B cell (primary cell): ENCODE measurements at regions not wholly inside any gene's neighbourhood (a gene's known extent, or its start where the extent isn't known, plus 50 kb on each side); places are given as distances from the start of the nearest gene placed in this dataset.

Source experiments
- ATAC-seq: fragments of 200-7000 bp; cut with Tn5 transposase; one replicate; pipeline ENCODE4 v1.10.0; 2021; ENCODE audit warnings: low read depth, mild to moderate bottlenecking, moderate number of reproducible peaks, moderate library complexity
- CTCF ChIA-PET: fragments of 350-600 bp; sonication (Branson Sonifier 250); formaldehyde crosslinking; loops from one replicate; lab custom pipeline; 2021; ENCODE audit warnings: antibody characterized with exemption, inconsistent platforms; lab: Charles Lee
- POLR2A ChIA-PET: fragments of 350-600 bp; sonication (Branson Sonifier 250); formaldehyde crosslinking; loops from one replicate; lab custom pipeline; 2021; ENCODE audit warnings: antibody characterized with exemption; lab: Charles Lee
- DNase-seq: peaks from one replicate; pipeline ENCODE4 v3.0.0; 2013
- H2AFZ ChIP-seq: 2 replicates; pipeline ENCODE4 v1.6.1; 2012; ENCODE audit warnings: mild to moderate bottlenecking, low read depth, low read length; ENCODE audit not compliant: insufficient read depth, poor library complexity, severe bottlenecking
- H3K27ac ChIP-seq, 2 donors: 1 replicate in 1 of 2; 2 replicates in 1 of 2; pipeline ENCODE4 v1.5.1; 2012 to 2013; ENCODE audit warnings: low read length in 2 of 2, mild to moderate bottlenecking in 2 of 2, moderate library complexity in 1 of 2
- H3K27me3 ChIP-seq, 4 experiments: fragments of 200-600 bp in 1 of 4; sonication (generic) in 1 of 4; replicated peaks in 1 of 4; 1 replicate in 2 of 4; 2 replicates in 2 of 4; pipeline versions ENCODE4 v1.6.1 to v1.7.0; 2013 to 2016; ENCODE audit warnings: low read length in 3 of 4, mild to moderate bottlenecking in 2 of 4, mixed read lengths in 1 of 4, moderate library complexity in 1 of 4; ENCODE audit not compliant: insufficient read depth in 4 of 4, control insufficient read depth in 3 of 4; ENCODE audit errors: control extremely low read depth in 1 of 4
- H3K36me3 ChIP-seq, 2 experiments: replicated peaks in 1 of 2; 1 replicate in 1 of 2; 2 replicates in 1 of 2; pipeline versions ENCODE4 v1.6.1 to v1.7.1; 2013; ENCODE audit warnings: low read length in 1 of 2; ENCODE audit not compliant: insufficient read depth in 2 of 2, control insufficient read depth in 1 of 2; ENCODE audit errors: control extremely low read depth in 1 of 2, extremely low read depth in 1 of 2
- H3K4me1 ChIP-seq, 2 donors: fragments of 200-600 bp in 1 of 2; sonication (generic) in 1 of 2; 1 replicate in 1 of 2; 2 replicates in 1 of 2; pipeline versions ENCODE4 v1.5.1 to v1.6.1; 2013 to 2017; ENCODE audit warnings: low read length in 2 of 2; ENCODE audit not compliant: control insufficient read depth in 2 of 2, insufficient read depth in 2 of 2
- H3K4me2 ChIP-seq: replicated peaks from 2 replicates; pipeline ENCODE3; 2012; ENCODE audit warnings: mild to moderate bottlenecking, low read depth, low read length; ENCODE audit not compliant: poor library complexity, severe bottlenecking
- H3K4me3 ChIP-seq, 5 experiments: fragments of 200-600 bp in 1 of 5; sonication (generic) in 1 of 5; 1 replicate in 3 of 5; 2 replicates in 2 of 5; pipeline versions ENCODE4 v1.5.1 to v1.7.0; 2011 to 2016; ENCODE audit warnings: low read length in 4 of 5, mild to moderate bottlenecking in 4 of 5, low read depth in 2 of 5, control low read depth in 1 of 5, moderate library complexity in 1 of 5; ENCODE audit not compliant: insufficient read depth in 1 of 5; ENCODE audit errors: control extremely low read depth in 1 of 5, extremely low read depth in 1 of 5
- H3K79me2 ChIP-seq: fragments of 200-600 bp; sonication (generic); one replicate; pipeline ENCODE4 v1.6.0; 2016; ENCODE audit warnings: low read length; ENCODE audit not compliant: control insufficient read depth, insufficient read depth
- H3K9ac ChIP-seq: fragments of 200-600 bp; sonication (generic); 2 replicates; pipeline ENCODE4 v1.6.1; 2017; ENCODE audit warnings: mild to moderate bottlenecking, low read length, moderate library complexity
- H3K9me3 ChIP-seq, 3 donors: one replicate each; pipeline versions ENCODE4 v1.6.1 to v1.7.1; 2013; ENCODE audit warnings: low read length in 2 of 3; ENCODE audit not compliant: control insufficient read depth in 2 of 3, insufficient read depth in 1 of 3; ENCODE audit errors: control extremely low read depth in 1 of 3
- H4K20me1 ChIP-seq: 2 replicates; pipeline ENCODE4 v1.6.0; 2012; ENCODE audit warnings: mild to moderate bottlenecking, low read length; ENCODE audit not compliant: insufficient read depth, control insufficient read depth, poor library complexity, severe bottlenecking
- H3K27ac Mint-ChIP-seq: one replicate; pipeline ENCODE4 v1.8.0; 2021; ENCODE audit warnings: mixed read lengths
- H3K27me3 Mint-ChIP-seq: one replicate; pipeline ENCODE4 v1.8.0; 2021; ENCODE audit warnings: mixed read lengths
- H3K4me1 Mint-ChIP-seq: one replicate; pipeline ENCODE4 v1.8.0; 2021; ENCODE audit warnings: mixed read lengths
- H3K4me3 Mint-ChIP-seq: one replicate; pipeline ENCODE4 v1.8.0; 2021; ENCODE audit warnings: mixed read lengths
- H3K9me3 Mint-ChIP-seq: one replicate; pipeline ENCODE4 v1.8.0; 2022; ENCODE audit warnings: mixed read lengths; ENCODE audit not compliant: insufficient read depth
- CTCF ChIP-seq: fragments of 200-600 bp; IDR thresholded peaks from one replicate; pipeline ENCODE4 v1.8.0; 2022; ENCODE audit warnings: antibody characterized with exemption, mild to moderate bottlenecking
- EZH2 ChIP-seq: IDR thresholded peaks from 2 replicates; pipeline ENCODE4 v1.6.1; 2012; ENCODE audit warnings: borderline replicate concordance, low read depth, mild to moderate bottlenecking, moderate library complexity, low read length; ENCODE audit not compliant: insufficient read depth, poor library complexity, severe bottlenecking
- WGBS: methylation state at CpG from one replicate; pipeline ENCODE4 v1.1.5; 2013; ENCODE audit warnings: missing lambda C conversion rate; ENCODE audit not compliant: insufficient coverage; 5-methylcytosine and 5-hydroxymethylcytosine counted together
- intact Hi-C: fragments of 100-400 bp; cut with micrococcal nuclease; formaldehyde crosslinking; loops from one replicate; pipeline ENCODE4 v1.10.0; 2022

DNA sequence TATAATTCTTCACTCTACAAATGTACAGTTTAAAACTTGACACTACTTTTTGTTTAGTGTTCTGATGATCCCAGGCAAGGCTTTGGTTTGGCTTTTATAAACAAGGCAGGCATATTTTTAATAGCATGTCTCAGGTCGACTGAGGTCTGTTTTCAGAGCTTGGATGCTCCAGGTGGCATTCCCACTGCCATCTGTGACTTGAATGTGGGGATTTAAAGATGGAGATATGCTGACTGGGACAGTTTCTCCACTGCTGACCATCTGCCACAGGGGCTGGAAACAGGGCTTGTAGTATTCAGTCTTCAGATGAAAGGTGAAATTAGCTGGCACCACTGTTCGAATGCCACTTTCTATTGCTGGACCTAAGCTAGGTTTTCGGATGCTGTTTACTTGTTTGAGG is 1266.2 kb upstream of the CDH18 start:
- Histone ChIP-seq H3K9me3 (no peaks in the 10 kb centered on the region), H2AFZ (no peak overlapping the region), H3K27ac (no peak overlapping the region), H3K9ac (no peak overlapping the region), H3K27me3 (no peaks in the 10 kb centered on the region), H3K4me1 (no peaks in the 10 kb centered on the region), H3K4me2 (no peak overlapping the region), H3K4me3 (no peak overlapping the region), H4K20me1 (no peaks in the 10 kb centered on the region), H3K79me2 (no peaks in the 10 kb centered on the region), H3K36me3 (no peaks in the 10 kb centered on the region)
- no peaks in the 10 kb centered on the region for H3K4me1 Mint-ChIP-seq
- H3K4me3 Mint-ChIP-seq: no peak overlapping the region
- H3K9me3 Mint-ChIP-seq: peaks cover 5% of the 10 kb centered on the region
- intact Hi-C loops: no loop called here
- DNase-seq: no peak
- H3K27me3 Mint-ChIP-seq: no peaks in the 10 kb centered on the region
- H3K27ac Mint-ChIP-seq: no peak overlapping the region
- CTCF ChIA-PET: no interaction called here
- no peak for ATAC-seq
- TF ChIP-seq EZH2 (no peak), CTCF (no peak)
- WGBS: 94% methylated on average over 2 of the region's 3 CpGs
- POLR2A ChIA-PET: no interaction called here

GRCh38 chr5:21244982-21245381 is 1257.0 kb upstream of the CDH18 start:
- no peaks in the 10 kb centered on the region for H3K79me2 ChIP-seq
- H3K4me2 ChIP-seq: no peak overlapping the region
- H3K9me3 ChIP-seq: peaks cover 0 to 2% (median 0%) of the 10 kb centered on the region in 3 donors
- ChIA-PET CTCF (no interaction called here), POLR2A (no interaction called here)
- H3K4me1 ChIP-seq: no peaks in the 10 kb centered on the region
- no peak overlapping the region for H3K27ac Mint-ChIP-seq
- no peaks in the 10 kb centered on the region for H3K27me3 Mint-ChIP-seq
- WGBS: 72% methylated on average over 2 of the region's 3 CpGs
- no peaks in the 10 kb centered on the region for H4K20me1 ChIP-seq
- no peak overlapping the region for H2AFZ ChIP-seq
- intact Hi-C loops: no loop called here
- H3K4me3 ChIP-seq: no peak overlapping the region
- no peaks in the 10 kb centered on the region for H3K4me1 Mint-ChIP-seq
- no peaks in the 10 kb centered on the region for H3K36me3 ChIP-seq
- no peaks in the 10 kb centered on the region for H3K9me3 Mint-ChIP-seq
- DNase-seq: no peak
- H3K9ac ChIP-seq: no peak overlapping the region
- no peaks in the 10 kb centered on the region for H3K27me3 ChIP-seq
- TF ChIP-seq CTCF (no peak), EZH2 (no peak)
- H3K4me3 Mint-ChIP-seq: no peak overlapping the region
- H3K27ac ChIP-seq: no peak overlapping the region
- no peak for ATAC-seq
